ENCODE measurements at regions not wholly inside any gene's neighbourhood (a gene's known extent, or its start where the extent isn't known, plus 50 kb on each side); places are given as distances from the start of the nearest gene placed in this dataset.

- DNase-seq (no peak), ATAC-seq (no peak)
- intact Hi-C loops (cut with DNase I) = no loop called here
- no peaks in the 10 kb centered on the region for H3K9me3 ChIP-seq
- H3K27ac ChIP-seq = no peak overlapping the region
- WGBS (ENCODE audit: insufficient coverage, low coverage, low lambda C conversion rate, missing lambda C conversion rate) = 67% methylated on average over 2 of the region's 2 CpGs
- H3K4me3 ChIP-seq = no peak overlapping the region
- no peak for TF ChIP-seq CTCF (IDR thresholded peaks at IDR 0.05)
- no peak for TF ChIP-seq POLR2A (IDR thresholded peaks at IDR 0.05)
- H3K36me3 ChIP-seq = no peaks in the 10 kb centered on the region
- H3K27me3 ChIP-seq = no peaks in the 10 kb centered on the region
- H3K4me1 ChIP-seq = no peaks in the 10 kb centered on the region
Measured at GRCh38 chr1:56397811-56398231, 181.5 kb downstream of the PLPP3 start.

- Histone ChIP-seq H3K4me3 (no peak overlapping the region), H3K27ac (no peak overlapping the region), H3K36me3 (no peaks in the 10 kb centered on the region), H3K27me3 (no peaks in the 10 kb centered on the region), H3K9me3 (no peaks in the 10 kb centered on the region), H3K4me1 (no peaks in the 10 kb centered on the region)
- intact Hi-C loops (cut with DNase I) = no loop called here
- TF ChIP-seq POLR2A (IDR thresholded peaks at IDR 0.05) (no peak), CTCF (IDR thresholded peaks at IDR 0.05) (no peak)
- ATAC-seq = no peak
- WGBS (ENCODE audit: insufficient coverage, low coverage, low lambda C conversion rate, missing lambda C conversion rate) = 91% methylated on average over 2 of the region's 2 CpGs
- no peak for DNase-seq
Measured at GRCh38 chr1:56397409-56397808, 182.0 kb downstream of the PLPP3 start.

GRCh38 chr1:56396581-56396980, 182.8 kb downstream of the PLPP3 start:
- TF ChIP-seq CTCF (IDR thresholded peaks at IDR 0.05) = no peak
- no peak for TF ChIP-seq POLR2A (IDR thresholded peaks at IDR 0.05)
- WGBS (ENCODE audit: insufficient coverage, low coverage, low lambda C conversion rate, missing lambda C conversion rate) = 51% methylated on average over 4 of the region's 4 CpGs
- Histone ChIP-seq H3K4me3 (no peak overlapping the region), H3K9me3 (no peaks in the 10 kb centered on the region), H3K4me1 (no peaks in the 10 kb centered on the region), H3K36me3 (no peaks in the 10 kb centered on the region), H3K27me3 (no peaks in the 10 kb centered on the region), H3K27ac (no peak overlapping the region)
- intact Hi-C loops (cut with DNase I) = no loop called here
- no peak for ATAC-seq
- DNase-seq = no peak

- no peak for ATAC-seq
- Histone ChIP-seq H3K27me3 (no peaks in the 10 kb centered on the region), H3K4me3 (no peak overlapping the region), H3K4me1 (no peaks in the 10 kb centered on the region), H3K9me3 (no peaks in the 10 kb centered on the region), H3K36me3 (no peaks in the 10 kb centered on the region), H3K27ac (no peak overlapping the region)
- no peak for TF ChIP-seq POLR2A (IDR thresholded peaks at IDR 0.05)
- TF ChIP-seq CTCF (IDR thresholded peaks at IDR 0.05) = no peak
- DNase-seq = no peak
- intact Hi-C loops (cut with DNase I) = no loop called here
- 88% methylated on average over 2 of the region's 2 CpGs for WGBS (ENCODE audit: insufficient coverage, low coverage, low lambda C conversion rate, missing lambda C conversion rate)
Measured at GRCh38 chr1:56395776-56396175, 183.6 kb downstream of the PLPP3 start.

GRCh38 chr1:56394298-56394697, 185.1 kb downstream of the PLPP3 start:
- 88% methylated on average over 6 of the region's 6 CpGs for WGBS (ENCODE audit: insufficient coverage, low coverage, low lambda C conversion rate, missing lambda C conversion rate)
- no peak for TF ChIP-seq CTCF (IDR thresholded peaks at IDR 0.05)
- TF ChIP-seq POLR2A (IDR thresholded peaks at IDR 0.05) = no peak
- intact Hi-C loops (cut with DNase I) = no loop called here
- DNase-seq (no peak), ATAC-seq (no peak)
- Histone ChIP-seq H3K27me3 (no peaks in the 10 kb centered on the region), H3K4me3 (no peak overlapping the region), H3K9me3 (no peaks in the 10 kb centered on the region), H3K36me3 (no peaks in the 10 kb centered on the region), H3K4me1 (no peaks in the 10 kb centered on the region), H3K27ac (no peak overlapping the region)
